ENCODE measurements at regions not wholly inside any gene's neighbourhood (a gene's known extent, or its start where the extent isn't known, plus 50 kb on each side); places are given as distances from the start of the nearest gene placed in this dataset.

DNA sequence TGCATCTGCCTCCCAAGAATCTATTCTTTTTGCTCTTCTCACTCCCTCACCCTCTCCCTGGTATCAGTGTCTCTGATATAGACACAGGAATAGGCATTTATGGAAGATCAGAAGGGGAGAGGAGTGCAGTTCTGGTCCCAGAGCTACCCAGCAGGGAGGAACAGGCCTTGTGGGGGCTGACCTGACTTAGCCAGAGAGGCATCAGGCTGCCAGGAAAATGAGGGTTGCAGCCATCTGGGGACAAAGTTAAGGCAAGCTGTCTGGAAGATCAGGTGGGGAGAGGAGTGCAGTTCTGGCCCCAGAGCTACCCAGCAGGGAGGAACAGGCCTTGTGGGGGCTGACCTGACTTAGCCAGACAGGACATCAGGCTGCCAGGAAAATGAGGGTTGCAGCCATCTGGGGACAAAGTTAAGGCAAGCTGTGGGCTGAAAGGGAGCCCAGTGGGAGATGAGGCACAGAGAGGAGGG, 69.9 kb upstream of the HK2 start:
- TF ChIP-seq, protein P1, sequence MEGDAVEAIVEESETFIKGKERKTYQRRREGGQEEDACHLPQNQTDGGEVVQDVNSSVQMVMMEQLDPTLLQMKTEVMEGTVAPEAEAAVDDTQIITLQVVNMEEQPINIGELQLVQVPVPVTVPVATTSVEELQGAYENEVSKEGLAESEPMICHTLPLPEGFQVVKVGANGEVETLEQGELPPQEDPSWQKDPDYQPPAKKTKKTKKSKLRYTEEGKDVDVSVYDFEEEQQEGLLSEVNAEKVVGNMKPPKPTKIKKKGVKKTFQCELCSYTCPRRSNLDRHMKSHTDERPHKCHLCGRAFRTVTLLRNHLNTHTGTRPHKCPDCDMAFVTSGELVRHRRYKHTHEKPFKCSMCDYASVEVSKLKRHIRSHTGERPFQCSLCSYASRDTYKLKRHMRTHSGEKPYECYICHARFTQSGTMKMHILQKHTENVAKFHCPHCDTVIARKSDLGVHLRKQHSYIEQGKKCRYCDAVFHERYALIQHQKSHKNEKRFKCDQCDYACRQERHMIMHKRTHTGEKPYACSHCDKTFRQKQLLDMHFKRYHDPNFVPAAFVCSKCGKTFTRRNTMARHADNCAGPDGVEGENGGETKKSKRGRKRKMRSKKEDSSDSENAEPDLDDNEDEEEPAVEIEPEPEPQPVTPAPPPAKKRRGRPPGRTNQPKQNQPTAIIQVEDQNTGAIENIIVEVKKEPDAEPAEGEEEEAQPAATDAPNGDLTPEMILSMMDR (IDR thresholded peaks at IDR 0.05): no peak
- TF ChIP-seq POLR2A (IDR thresholded peaks at IDR 0.05): no peak
- no peak for TF ChIP-seq EP300 (IDR thresholded peaks at IDR 0.05)

All from stomach (tissue), 4 donors.